ENCODE measurements at regions not wholly inside any gene's neighbourhood (a gene's known extent, or its start where the extent isn't known, plus 50 kb on each side); places are given as distances from the start of the nearest gene placed in this dataset.
"Not testable (repeated sequence)": the region's sequence is repeated elsewhere in the genome, so short reads cannot be mapped to it uniquely, and the experiment has no call there.

- TF ChIP-seq KDM1A (IDR thresholded peaks at IDR 0.05; ENCODE audit: borderline replicate concordance); CTCF (IDR thresholded peaks at IDR 0.05 in 2 of 3, conservative IDR thresholded peaks at IDR 0.05 in 1 of 3; ENCODE audit: control insufficient read depth in 2 of 3, extremely low read depth in 1 of 3, insufficient read depth in 1 of 3, low read depth in 3 of 3, low read length in 3 of 3); RAD21 (IDR thresholded peaks at IDR 0.05; ENCODE audit: insufficient read depth, low read depth, low read length); POLR2A (IDR thresholded peaks at IDR 0.05; ENCODE audit: low read depth, low read length); BHLHE40 (IDR thresholded peaks at IDR 0.05; ENCODE audit: borderline replicate concordance in 1 of 2, low read depth in 2 of 2, low read length in 1 of 2); CEBPB (IDR thresholded peaks at IDR 0.05; ENCODE audit: borderline replicate concordance in 1 of 2, low read depth in 2 of 2, low read length in 2 of 2); CHD2 (IDR thresholded peaks at IDR 0.05; ENCODE audit: borderline replicate concordance, low read depth, low read length); STAT1 (conservative IDR thresholded peaks at IDR 0.05); SMAD1 (IDR thresholded peaks at IDR 0.05; ENCODE audit: low read depth, partially characterized antibody); RCOR1 (conservative IDR thresholded peaks at IDR 0.05; ENCODE audit: low read depth, low read length); PAX8 (IDR thresholded peaks at IDR 0.05); EGR1 (IDR thresholded peaks at IDR 0.05; ENCODE audit: borderline replicate concordance in 1 of 2, low read depth in 2 of 2, low read length in 2 of 2); REST (IDR thresholded peaks at IDR 0.05; ENCODE audit: low read depth, low read length); TCF7 (IDR thresholded peaks at IDR 0.05; ENCODE audit: borderline replicate concordance): not testable (repeated sequence)
These were observed 263.5 kb upstream of the CRIM1 start for GRCh38 chr2:36091844-36092741.

Measured in GM12878 (cell line).